KMS-11 (cell line): ENCODE measurements at regions not wholly inside any gene's neighbourhood (a gene's known extent, or its start where the extent isn't known, plus 50 kb on each side); places are given as distances from the start of the nearest gene placed in this dataset.
A peak's percentile ranks its signal among the peaks of the same experiment; 100 is the strongest.

Experiments used
- H2AFZ ChIP-seq: fragments of 200-600 bp; sonication (generic); 2 replicates; pipeline ENCODE4 v1.6.1; 2016; ENCODE audit warnings: antibody characterized with exemption, mixed run types, low read depth
- H3K27ac ChIP-seq: fragments of 200-600 bp; sonication (generic); 2 replicates; pipeline ENCODE4 v1.6.1; 2016; ENCODE audit warnings: mild to moderate bottlenecking, mixed run types
- H3K27me3 ChIP-seq: fragments of 200-600 bp; sonication (generic); 2 replicates; pipeline ENCODE4 v1.6.1; 2017; ENCODE audit warnings: mild to moderate bottlenecking, low read depth, mixed run types, moderate library complexity; ENCODE audit not compliant: insufficient read depth
- H3K36me3 ChIP-seq: fragments of 200-600 bp; sonication (generic); 2 replicates; pipeline ENCODE4 v1.6.1; 2017; ENCODE audit warnings: mild to moderate bottlenecking, mixed run types; ENCODE audit not compliant: insufficient read depth
- H3K4me1 ChIP-seq: fragments of 200-600 bp; sonication (generic); 2 replicates; pipeline ENCODE4 v1.6.1; 2016; ENCODE audit warnings: mild to moderate bottlenecking, low read depth, mixed run types; ENCODE audit not compliant: poor library complexity, severe bottlenecking
- H3K4me2 ChIP-seq: fragments of 200-600 bp; sonication (generic); 2 replicates; pipeline ENCODE4 v1.7.0; 2016; ENCODE audit warnings: mild to moderate bottlenecking, mixed run types
- H3K4me3 ChIP-seq: fragments of 200-600 bp; sonication (generic); IDR thresholded peaks from 2 replicates; pipeline ENCODE4 v1.6.1; 2017; ENCODE audit warnings: low read depth, low read length, mixed read lengths; ENCODE audit not compliant: insufficient read depth
- H3K79me2 ChIP-seq: fragments of 200-600 bp; sonication (generic); 2 replicates; pipeline ENCODE4 v1.6.1; 2016; ENCODE audit warnings: low read depth, mixed run types; ENCODE audit not compliant: insufficient read depth
- H3K9ac ChIP-seq: fragments of 200-600 bp; sonication (generic); 2 replicates; pipeline ENCODE4 v1.6.1; 2016; ENCODE audit warnings: mild to moderate bottlenecking, mixed run types
- H4K20me1 ChIP-seq: fragments of 200-600 bp; sonication (generic); 2 replicates; pipeline ENCODE4 v1.6.1; 2016; ENCODE audit warnings: mild to moderate bottlenecking, mixed run types; ENCODE audit not compliant: insufficient read depth
- TF ChIP-seq, protein P1 (sequence below): fragments of 200-600 bp; sonication (generic); conservative IDR thresholded peaks from 2 replicates; pipeline ENCODE4 v1.6.1; 2017; ENCODE audit warnings: low read depth, mild to moderate bottlenecking, antibody characterized with exemption, low read length, moderate library complexity, mixed read lengths

DNA sequence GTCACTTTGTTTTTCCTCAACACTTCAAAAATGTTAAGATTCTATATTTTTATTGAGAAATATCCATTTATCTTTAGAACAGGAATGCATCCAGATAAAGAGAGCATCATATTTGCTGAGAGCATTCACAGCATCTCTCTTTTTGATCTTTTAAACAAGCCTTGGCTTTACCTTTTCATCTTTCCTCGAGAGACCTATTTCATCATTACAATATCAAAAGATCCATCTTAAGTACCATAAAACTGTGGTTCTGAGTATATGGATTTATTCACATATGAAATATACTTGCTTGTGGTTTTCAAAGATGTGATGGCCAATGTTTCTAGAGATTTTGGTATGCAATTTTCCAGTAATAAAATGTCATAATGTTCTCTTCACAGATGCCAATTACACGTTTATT is 1140.9 kb downstream of the GATA3 start:
- Histone ChIP-seq H4K20me1 (no peaks in the 10 kb centered on the region), H3K9ac (no peak overlapping the region), H3K79me2 (no peaks in the 10 kb centered on the region), H3K36me3 (no peaks in the 10 kb centered on the region), H3K4me2 (no peak overlapping the region), H3K4me1 (no peaks in the 10 kb centered on the region), H3K27ac (no peak overlapping the region), H3K27me3 (no peaks in the 10 kb centered on the region), H2AFZ (no peak overlapping the region), H3K4me3 (no peak overlapping the region)
- TF ChIP-seq, protein P1, sequence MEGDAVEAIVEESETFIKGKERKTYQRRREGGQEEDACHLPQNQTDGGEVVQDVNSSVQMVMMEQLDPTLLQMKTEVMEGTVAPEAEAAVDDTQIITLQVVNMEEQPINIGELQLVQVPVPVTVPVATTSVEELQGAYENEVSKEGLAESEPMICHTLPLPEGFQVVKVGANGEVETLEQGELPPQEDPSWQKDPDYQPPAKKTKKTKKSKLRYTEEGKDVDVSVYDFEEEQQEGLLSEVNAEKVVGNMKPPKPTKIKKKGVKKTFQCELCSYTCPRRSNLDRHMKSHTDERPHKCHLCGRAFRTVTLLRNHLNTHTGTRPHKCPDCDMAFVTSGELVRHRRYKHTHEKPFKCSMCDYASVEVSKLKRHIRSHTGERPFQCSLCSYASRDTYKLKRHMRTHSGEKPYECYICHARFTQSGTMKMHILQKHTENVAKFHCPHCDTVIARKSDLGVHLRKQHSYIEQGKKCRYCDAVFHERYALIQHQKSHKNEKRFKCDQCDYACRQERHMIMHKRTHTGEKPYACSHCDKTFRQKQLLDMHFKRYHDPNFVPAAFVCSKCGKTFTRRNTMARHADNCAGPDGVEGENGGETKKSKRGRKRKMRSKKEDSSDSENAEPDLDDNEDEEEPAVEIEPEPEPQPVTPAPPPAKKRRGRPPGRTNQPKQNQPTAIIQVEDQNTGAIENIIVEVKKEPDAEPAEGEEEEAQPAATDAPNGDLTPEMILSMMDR = no peak

DNA sequence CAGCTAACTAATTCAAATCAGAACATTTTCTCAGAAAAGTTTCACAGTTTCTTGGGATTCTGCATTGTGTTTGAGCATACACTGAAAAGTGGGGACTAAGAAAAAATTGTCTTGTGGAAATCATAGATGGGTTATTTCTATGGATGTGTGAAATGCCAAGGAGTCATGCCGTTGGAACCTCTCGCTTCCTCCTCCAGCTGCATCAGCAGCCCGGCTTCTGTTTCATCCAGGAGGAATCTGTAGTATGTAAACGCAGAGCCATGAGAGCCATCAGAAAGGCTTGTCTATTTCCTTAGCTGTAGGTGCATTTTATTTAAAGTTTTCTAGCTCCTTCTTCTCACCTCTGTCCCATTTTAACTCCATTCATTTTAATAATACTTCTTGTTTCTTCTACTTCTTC is 1144.1 kb downstream of the GATA3 start:
- Histone ChIP-seq H3K9ac (no peak overlapping the region), H3K36me3 (no peaks in the 10 kb centered on the region), H3K4me3 (no peak overlapping the region), H3K4me1 (no peaks in the 10 kb centered on the region), H4K20me1 (no peaks in the 10 kb centered on the region), H3K27me3 (no peaks in the 10 kb centered on the region), H3K79me2 (no peaks in the 10 kb centered on the region), H3K4me2 (no peak overlapping the region), H3K27ac (no peak overlapping the region), H2AFZ (no peak overlapping the region)
- TF ChIP-seq, protein P1 = no peak

DNA sequence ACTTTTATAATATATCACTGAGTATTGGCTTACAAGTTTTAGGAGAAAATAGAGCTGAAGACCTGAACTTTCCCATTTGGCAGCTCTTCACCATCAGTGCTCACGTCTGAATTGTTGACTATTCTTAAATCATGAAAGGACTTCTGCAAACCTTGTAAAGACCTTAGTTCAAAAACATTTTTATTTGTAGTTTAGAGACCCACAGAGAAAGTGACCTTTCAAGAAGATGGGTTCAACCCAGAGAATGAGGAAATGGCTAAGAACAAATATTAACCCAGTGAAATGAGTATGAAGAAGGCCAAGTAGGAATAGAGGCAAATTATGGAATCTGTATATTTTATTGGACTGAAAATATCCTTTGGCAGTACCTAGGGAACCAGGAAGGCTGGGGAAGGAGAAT is 1151.1 kb downstream of the GATA3 start:
- no peak overlapping the region for H3K4me2 ChIP-seq
- no peaks in the 10 kb centered on the region for H3K27me3 ChIP-seq
- H3K79me2 ChIP-seq = no peaks in the 10 kb centered on the region
- H3K9ac ChIP-seq = no peak overlapping the region
- no peak overlapping the region for H3K27ac ChIP-seq
- no peak overlapping the region for H3K4me3 ChIP-seq
- no peak overlapping the region for H2AFZ ChIP-seq
- TF ChIP-seq, protein P1 = no peak
- no peaks in the 10 kb centered on the region for H3K36me3 ChIP-seq
- H3K4me1 ChIP-seq = no peaks in the 10 kb centered on the region
- no peaks in the 10 kb centered on the region for H4K20me1 ChIP-seq

DNA sequence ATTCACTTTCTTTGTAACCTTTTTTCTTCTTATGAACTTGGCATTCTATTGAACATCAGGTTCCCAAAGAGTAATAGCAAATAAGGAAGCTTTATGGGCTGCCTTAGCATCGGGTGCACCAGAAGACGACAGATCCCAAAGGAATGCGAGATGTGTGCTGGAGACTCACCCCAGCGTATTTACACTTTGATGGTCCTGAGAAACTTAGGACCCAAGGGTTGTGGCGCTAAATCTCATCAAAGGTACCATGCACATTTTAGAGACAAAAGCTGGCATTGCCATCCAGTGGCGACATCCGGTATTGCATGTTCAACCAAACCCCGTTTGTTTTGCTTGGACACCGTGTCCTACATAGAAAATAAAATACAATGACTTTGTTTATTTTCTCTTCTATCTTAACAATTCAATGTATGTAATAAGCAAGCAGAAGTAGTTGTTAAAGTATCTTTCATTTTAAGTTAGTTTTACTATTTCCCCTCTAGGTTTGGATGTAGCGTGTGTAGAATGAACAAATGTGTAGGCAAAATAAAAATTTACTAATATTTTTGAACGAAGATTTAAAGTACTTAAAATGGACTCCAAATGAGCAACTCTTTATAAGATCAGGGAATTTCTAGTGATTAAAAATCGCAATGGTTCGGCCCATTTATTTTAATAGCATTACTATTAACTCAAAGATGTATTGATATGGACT is 1154.8 kb downstream of the GATA3 start:
- H3K27ac ChIP-seq = no peak overlapping the region
- H2AFZ ChIP-seq = 0 out of 2 replicates have a peak overlapping the region, but pooled peaks have one; percentile 11
- H4K20me1 ChIP-seq = no peaks in the 10 kb centered on the region
- H3K36me3 ChIP-seq = no peaks in the 10 kb centered on the region
- H3K79me2 ChIP-seq = no peaks in the 10 kb centered on the region
- H3K27me3 ChIP-seq = no peaks in the 10 kb centered on the region
- H3K4me2 ChIP-seq = no peak overlapping the region
- H3K4me3 ChIP-seq = no peak overlapping the region
- TF ChIP-seq, protein P1 = peak; percentile 98
- no peaks in the 10 kb centered on the region for H3K4me1 ChIP-seq
- H3K9ac ChIP-seq = no peak overlapping the region
